ENCODE measurements at regions not wholly inside any gene's neighbourhood (a gene's known extent, or its start where the extent isn't known, plus 50 kb on each side); places are given as distances from the start of the nearest gene placed in this dataset.

DNA sequence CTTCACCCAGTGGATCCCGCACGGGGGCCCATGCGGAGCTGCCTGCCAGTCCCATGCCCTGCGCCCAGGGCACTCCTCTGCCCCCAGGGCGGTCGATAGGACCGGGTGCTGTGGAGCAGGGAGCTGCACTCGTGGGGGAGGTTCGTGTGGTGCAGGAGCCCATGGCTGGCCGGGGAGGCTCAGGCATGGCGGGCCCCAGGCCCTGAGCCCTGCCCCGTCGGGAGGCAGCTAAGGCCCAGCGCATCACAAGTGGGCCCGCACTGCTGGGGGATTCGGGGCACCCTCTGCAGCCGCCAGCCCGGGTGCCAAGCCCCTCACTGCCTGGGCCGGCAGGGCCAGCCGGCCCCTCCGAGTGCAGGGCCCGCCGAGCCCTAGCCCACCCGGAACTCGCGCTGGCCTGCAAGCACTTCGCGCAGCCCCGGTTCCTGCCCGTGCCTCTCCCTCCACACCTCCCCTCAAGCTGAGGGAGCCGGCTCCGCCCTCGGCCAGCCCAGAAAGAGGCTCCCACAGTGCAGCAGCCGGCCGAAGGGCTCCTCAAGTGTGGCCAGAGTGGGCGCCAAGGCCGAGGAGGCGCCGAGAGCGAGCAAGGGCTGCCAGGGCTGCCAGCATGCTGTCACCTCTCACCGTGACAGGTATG lies 221.1 kb upstream of the RORB start:
- H3K4me3 ChIP-seq (ENCODE audit: low read depth, low read length): no peak overlapping the region
- TF ChIP-seq, protein P1, sequence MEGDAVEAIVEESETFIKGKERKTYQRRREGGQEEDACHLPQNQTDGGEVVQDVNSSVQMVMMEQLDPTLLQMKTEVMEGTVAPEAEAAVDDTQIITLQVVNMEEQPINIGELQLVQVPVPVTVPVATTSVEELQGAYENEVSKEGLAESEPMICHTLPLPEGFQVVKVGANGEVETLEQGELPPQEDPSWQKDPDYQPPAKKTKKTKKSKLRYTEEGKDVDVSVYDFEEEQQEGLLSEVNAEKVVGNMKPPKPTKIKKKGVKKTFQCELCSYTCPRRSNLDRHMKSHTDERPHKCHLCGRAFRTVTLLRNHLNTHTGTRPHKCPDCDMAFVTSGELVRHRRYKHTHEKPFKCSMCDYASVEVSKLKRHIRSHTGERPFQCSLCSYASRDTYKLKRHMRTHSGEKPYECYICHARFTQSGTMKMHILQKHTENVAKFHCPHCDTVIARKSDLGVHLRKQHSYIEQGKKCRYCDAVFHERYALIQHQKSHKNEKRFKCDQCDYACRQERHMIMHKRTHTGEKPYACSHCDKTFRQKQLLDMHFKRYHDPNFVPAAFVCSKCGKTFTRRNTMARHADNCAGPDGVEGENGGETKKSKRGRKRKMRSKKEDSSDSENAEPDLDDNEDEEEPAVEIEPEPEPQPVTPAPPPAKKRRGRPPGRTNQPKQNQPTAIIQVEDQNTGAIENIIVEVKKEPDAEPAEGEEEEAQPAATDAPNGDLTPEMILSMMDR (IDR thresholded peaks at IDR 0.05; ENCODE audit: borderline replicate concordance, insufficient read depth, low read depth, low read length): no peak

DNA sequence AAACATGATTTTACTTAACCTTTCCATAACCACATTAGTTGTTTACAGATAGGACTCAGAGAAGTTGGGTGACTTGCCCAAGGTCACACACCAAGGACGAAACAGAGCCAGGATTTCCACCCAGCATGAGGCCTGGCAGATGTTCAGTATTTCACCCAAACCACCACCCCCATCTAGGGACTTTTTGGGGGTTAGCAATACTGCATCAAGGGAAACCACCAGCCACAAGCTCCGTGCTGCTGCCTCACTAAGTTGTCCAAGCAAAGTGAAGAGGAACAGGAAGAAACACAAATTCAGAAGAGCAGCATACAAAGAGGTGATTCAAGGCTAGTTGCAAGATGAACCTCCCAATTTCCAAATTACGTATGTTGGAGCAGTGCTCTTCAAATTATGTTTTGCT lies 219.6 kb upstream of the RORB start:
- H3K4me3 ChIP-seq (ENCODE audit: low read depth, low read length): no peak overlapping the region
- TF ChIP-seq, protein P1 (IDR thresholded peaks at IDR 0.05; ENCODE audit: borderline replicate concordance, insufficient read depth, low read depth, low read length): no peak

DNA sequence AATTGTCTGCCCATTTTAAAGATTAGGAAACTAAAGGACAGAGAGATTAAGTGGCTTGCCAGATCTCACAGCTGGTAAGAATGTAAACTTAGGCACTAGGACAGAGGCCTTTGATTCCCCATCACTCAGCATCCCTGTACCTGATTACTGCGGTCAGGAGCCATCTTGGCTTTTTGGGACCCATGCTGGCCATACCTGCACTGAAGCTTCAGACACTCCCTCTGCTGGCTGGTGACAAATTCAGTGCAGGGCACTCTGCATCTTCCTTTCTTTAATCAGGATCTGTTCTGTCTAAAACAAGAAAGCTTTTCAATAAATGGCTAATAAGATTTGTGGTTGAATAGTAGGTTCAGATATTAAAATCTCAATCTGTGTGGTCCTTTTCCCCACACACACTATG lies 215.5 kb upstream of the RORB start:
- TF ChIP-seq, protein P1 (IDR thresholded peaks at IDR 0.05; ENCODE audit: borderline replicate concordance, insufficient read depth, low read depth, low read length): peak; percentile 44
- no peak overlapping the region for H3K4me3 ChIP-seq (ENCODE audit: low read depth, low read length)

DNA sequence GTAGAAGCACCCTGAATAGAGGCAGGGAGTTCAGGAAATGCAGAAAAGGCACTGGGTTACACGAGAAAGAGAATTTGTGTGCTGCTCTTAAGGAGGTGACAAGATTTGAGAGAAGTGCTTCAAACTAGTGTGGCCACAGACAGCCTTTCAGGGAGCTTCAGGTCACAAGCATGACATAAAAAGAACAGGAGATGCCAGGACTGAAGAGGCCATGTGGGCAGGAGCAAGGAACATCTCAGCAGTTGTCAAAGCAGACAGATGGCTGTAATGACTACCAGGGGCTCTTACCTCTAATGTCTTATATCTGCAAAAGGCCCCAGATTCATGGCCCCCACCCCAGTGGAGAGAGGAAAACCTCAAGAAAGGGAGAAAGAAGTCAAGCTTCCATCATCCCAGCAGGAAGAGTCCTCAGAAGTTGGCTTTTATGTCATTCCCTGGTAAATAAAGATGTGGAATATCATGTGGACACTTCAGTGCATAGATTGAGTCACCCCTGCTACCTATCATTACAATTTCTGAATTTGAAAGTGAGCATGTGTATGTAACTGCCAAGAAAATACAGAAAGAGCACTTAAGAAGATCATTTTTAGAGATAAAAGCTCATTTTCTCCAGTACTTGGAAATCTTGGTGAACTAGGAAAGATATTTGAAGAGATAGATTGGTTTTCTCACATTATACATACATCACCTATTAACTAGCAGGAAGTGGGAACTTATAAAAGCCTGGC lies 214.4 kb upstream of the RORB start:
- TF ChIP-seq, protein P1 (IDR thresholded peaks at IDR 0.05; ENCODE audit: borderline replicate concordance, insufficient read depth, low read depth, low read length): no peak
- H3K4me3 ChIP-seq (ENCODE audit: low read depth, low read length): no peak overlapping the region

DNA sequence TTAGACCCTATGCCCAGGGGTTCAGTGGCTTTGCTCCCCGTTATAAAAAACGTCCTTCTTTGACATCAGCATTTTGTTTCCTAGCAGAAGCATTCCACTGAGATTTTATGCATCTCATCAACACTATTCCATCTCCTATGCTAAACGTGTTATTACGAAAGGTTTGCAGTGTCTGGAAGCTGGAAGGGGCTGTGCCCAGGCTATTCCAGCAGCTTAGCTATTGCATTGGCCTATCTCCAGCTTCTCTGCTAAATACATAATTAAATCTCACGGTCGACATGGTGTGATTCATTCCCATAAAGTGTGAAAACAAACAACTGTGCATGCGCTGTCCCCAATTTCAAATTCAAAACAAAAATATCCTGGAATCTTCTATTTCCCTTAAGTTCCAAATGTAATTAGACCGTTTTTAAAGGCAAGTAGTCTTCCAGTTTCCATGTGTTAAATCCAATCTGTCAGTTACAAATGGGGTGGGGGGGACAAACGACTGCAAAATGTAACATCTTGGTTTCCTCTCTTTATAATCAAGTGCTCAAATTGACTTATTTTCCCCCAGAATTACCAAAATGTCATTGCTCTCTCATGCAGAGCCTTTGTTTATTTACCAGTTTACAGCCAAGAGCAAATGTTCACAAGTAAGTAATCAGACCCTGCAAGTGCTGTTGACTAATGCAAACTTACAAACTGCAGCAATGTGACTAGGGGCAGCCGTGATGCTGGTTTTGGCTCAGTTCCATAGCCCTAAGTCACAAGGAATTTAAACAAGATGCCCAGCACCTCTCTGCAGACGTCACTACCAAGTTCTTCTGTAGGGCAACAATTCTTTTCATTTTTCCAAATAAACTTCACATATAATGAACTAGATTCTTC lies 212.3 kb upstream of the RORB start:
- TF ChIP-seq, protein P1 (IDR thresholded peaks at IDR 0.05; ENCODE audit: borderline replicate concordance, insufficient read depth, low read depth, low read length): no peak

DNA sequence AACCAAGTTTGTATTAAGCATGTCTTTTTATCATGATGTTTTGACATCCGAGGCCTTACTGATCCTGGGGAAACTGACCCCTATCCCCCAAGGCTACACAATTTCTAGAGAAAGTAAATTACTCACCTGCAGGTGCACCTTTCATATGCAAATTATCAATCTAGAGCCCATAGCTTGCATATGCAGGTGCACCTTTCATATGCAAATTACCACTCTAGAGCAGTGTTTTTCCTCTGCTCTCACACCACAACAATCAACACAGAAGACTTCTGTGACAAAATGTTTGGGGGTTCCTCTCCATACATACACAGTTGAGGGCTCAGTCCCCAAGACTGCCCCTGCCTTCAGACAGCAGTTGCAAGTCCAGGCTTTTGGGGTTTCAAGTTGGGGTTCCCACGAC lies 203.7 kb upstream of the RORB start:
- TF ChIP-seq, protein P1 (IDR thresholded peaks at IDR 0.05; ENCODE audit: borderline replicate concordance, insufficient read depth, low read depth, low read length): no peak
- H3K4me3 ChIP-seq (ENCODE audit: low read depth, low read length): no peak overlapping the region

More for the DNA sequence above, 212.3 kb upstream of the RORB start:
- H3K4me3 ChIP-seq (ENCODE audit: low read depth, low read length): no peak overlapping the region

All from GM12875 (cell line).